Colonic mucosa (tissue), 4 donors: ENCODE measurements at regions not wholly inside any gene's neighbourhood (a gene's known extent, or its start where the extent isn't known, plus 50 kb on each side); places are given as distances from the start of the nearest gene placed in this dataset.

Source experiments
- DNase-seq: peaks from one replicate; pipeline ENCODE4 v3.0.0-alpha.2; 2020
- H3K27ac ChIP-seq: fragments of 200-600 bp; one replicate; pipeline ENCODE4 v1.8.0; 2021
- H3K27me3 ChIP-seq: fragments of 200-600 bp; one replicate; pipeline ENCODE4 v1.8.0; 2021
- H3K36me3 ChIP-seq: fragments of 200-600 bp; one replicate; pipeline ENCODE4 v1.8.0; 2021
- H3K4me1 ChIP-seq: fragments of 200-600 bp; one replicate; pipeline ENCODE4 v1.8.0; 2021; ENCODE audit warnings: mild to moderate bottlenecking
- H3K4me3 ChIP-seq: fragments of 200-600 bp; one replicate; pipeline ENCODE4 v1.8.0; 2021
- H3K9ac ChIP-seq, 2 donors: one replicate each; pipeline ENCODE4 v1.7.0; 2013; ENCODE audit warnings: control low read depth in 2 of 2, low read depth in 2 of 2, low read length in 2 of 2
- H3K9me3 ChIP-seq: fragments of 200-600 bp; one replicate; pipeline ENCODE4 v1.8.0; 2021
- intact Hi-C: fragments of 100-400 bp; cut with DNase I; formaldehyde crosslinking; loops from one replicate; pipeline ENCODE4 v1.14.1; 2022
- TF ChIP-seq, protein P1 (sequence below): fragments of 200-600 bp; IDR thresholded peaks from one replicate; pipeline ENCODE4 v1.8.0; 2022; ENCODE audit warnings: antibody characterized with exemption, mild to moderate bottlenecking
- donor health status: healthy.
- donor health status: DM: no; HTN: no; CAD: no.
- donor health status: DM: no; HTN: no; CAD: no.

GRCh38 chr3:72340476-72341379, 507.5 kb downstream of the SHQ1 start:
- Histone ChIP-seq H3K9ac (no peak overlapping the region), H3K9me3 (no peaks in the 10 kb centered on the region), H3K4me1 (peaks cover 3% of the 10 kb centered on the region), H3K27ac (no peak overlapping the region), H3K36me3 (no peaks in the 10 kb centered on the region), H3K27me3 (no peaks in the 10 kb centered on the region), H3K4me3 (no peak overlapping the region)
- TF ChIP-seq, protein P1, sequence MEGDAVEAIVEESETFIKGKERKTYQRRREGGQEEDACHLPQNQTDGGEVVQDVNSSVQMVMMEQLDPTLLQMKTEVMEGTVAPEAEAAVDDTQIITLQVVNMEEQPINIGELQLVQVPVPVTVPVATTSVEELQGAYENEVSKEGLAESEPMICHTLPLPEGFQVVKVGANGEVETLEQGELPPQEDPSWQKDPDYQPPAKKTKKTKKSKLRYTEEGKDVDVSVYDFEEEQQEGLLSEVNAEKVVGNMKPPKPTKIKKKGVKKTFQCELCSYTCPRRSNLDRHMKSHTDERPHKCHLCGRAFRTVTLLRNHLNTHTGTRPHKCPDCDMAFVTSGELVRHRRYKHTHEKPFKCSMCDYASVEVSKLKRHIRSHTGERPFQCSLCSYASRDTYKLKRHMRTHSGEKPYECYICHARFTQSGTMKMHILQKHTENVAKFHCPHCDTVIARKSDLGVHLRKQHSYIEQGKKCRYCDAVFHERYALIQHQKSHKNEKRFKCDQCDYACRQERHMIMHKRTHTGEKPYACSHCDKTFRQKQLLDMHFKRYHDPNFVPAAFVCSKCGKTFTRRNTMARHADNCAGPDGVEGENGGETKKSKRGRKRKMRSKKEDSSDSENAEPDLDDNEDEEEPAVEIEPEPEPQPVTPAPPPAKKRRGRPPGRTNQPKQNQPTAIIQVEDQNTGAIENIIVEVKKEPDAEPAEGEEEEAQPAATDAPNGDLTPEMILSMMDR: no peak
- DNase-seq: no peak
- intact Hi-C loops: no loop called here

DNA sequence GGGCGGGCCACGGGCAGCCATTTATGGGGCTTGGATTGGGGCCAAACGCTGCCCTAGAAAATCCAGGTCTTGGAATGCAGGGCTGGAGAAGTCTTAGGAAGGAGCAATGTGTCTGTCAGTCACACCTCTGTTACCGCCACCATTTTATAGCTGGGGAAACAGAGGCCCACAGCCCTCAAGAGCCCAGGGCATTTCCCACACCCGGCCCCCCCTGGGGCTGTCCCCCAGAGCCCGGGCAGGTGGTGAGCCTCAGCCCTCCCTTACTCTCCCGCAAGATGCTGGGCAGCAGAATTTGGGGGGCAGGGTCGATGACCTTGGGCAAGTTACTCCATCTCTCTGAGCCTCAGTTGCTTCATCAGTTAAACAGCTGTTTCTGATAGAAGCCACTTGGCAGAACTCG, 508.2 kb downstream of the SHQ1 start:
- TF ChIP-seq, protein P1: no peak
- no peak for DNase-seq
- no peak overlapping the region for H3K9ac ChIP-seq
- intact Hi-C loops: no loop called here
- no peak overlapping the region for H3K4me3 ChIP-seq
- no peaks in the 10 kb centered on the region for H3K36me3 ChIP-seq
- no peaks in the 10 kb centered on the region for H3K27me3 ChIP-seq
- no peaks in the 10 kb centered on the region for H3K9me3 ChIP-seq
- no peak overlapping the region for H3K27ac ChIP-seq
- peaks cover 3% of the 10 kb centered on the region for H3K4me1 ChIP-seq

DNA sequence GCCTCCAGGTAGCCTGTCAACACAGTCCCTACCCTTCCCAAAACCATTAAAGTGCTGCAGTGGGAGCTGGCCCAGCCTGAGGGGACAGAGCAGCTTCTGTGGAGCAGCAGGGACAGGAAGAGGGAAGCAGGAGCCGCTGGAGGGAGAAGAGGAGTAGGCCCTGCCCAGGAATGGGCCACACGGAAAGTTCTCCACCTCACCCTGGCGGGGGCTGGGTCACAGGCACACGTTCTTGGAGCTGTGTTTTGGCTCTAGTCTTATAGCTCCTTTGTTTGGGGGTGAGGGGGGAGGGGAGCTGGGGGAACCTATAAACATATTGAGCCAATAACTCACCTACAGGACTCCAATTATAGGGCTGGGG, 508.6 kb downstream of the SHQ1 start:
- no peak for DNase-seq
- no peaks in the 10 kb centered on the region for H3K27me3 ChIP-seq
- H3K4me1 ChIP-seq: peaks cover 3% of the 10 kb centered on the region
- intact Hi-C loops: no loop called here
- H3K36me3 ChIP-seq: no peaks in the 10 kb centered on the region
- H3K27ac ChIP-seq: no peak overlapping the region
- no peaks in the 10 kb centered on the region for H3K9me3 ChIP-seq
- no peak overlapping the region for H3K4me3 ChIP-seq
- no peak overlapping the region for H3K9ac ChIP-seq
- TF ChIP-seq, protein P1: no peak

GRCh38 chr3:72338942-72339669, 509.1 kb downstream of the SHQ1 start:
- TF ChIP-seq, protein P1: no peak
- Histone ChIP-seq H3K9ac (no peak overlapping the region), H3K27me3 (no peaks in the 10 kb centered on the region), H3K27ac (no peak overlapping the region), H3K9me3 (no peaks in the 10 kb centered on the region), H3K4me1 (peaks cover 3% of the 10 kb centered on the region), H3K36me3 (no peaks in the 10 kb centered on the region), H3K4me3 (no peak overlapping the region)
- DNase-seq: no peak
- intact Hi-C loops: no loop called here

DNA sequence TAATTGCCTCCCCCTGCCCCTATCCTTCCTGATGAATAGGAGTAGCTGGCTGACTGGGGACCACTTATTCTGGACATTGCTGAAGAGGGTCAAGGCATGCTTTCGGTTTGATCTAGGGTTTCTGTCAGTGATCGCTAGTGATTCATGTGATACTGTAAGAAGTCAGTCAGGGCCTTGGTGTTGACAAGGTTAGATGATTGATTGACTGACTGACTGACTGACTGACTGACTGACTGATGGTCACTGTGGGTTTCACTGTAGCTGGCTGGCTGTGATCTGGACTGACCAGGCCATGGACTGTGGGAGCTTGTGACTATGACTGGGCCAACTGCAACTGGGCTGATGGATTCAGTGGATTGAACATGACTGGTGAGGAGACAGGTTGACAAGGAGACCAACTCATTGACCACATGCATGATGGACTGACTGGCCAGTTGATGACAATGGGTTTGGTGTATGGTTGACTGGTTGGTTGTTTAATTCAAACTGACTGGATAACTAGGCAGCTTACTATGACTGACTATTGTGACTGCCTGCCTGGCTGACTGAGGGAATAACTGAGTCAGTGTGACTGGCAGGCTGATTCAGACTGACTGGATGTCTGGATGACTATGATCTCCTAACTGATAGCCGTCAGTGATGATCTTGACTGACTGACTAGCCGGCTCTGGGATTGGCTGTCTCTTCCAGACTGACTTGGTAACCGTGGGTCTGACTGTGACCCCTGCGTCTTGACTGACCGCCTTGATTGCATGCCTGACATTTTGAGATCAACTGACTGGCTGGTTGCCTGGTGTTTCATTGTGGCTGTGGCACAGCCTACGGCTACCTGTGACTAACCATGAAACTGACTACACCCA, 509.9 kb downstream of the SHQ1 start:
- DNase-seq: no peak
- peaks cover 3% of the 10 kb centered on the region for H3K4me1 ChIP-seq
- H3K4me3 ChIP-seq: no peak overlapping the region
- TF ChIP-seq, protein P1: no peak
- H3K36me3 ChIP-seq: no peaks in the 10 kb centered on the region
- H3K27ac ChIP-seq: no peak overlapping the region
- H3K9me3 ChIP-seq: no peaks in the 10 kb centered on the region
- intact Hi-C loops: no loop called here
- no peaks in the 10 kb centered on the region for H3K27me3 ChIP-seq
- H3K9ac ChIP-seq: no peak overlapping the region
